GM21390 (cell line): ENCODE measurements at regions not wholly inside any gene's neighbourhood (a gene's known extent, or its start where the extent isn't known, plus 50 kb on each side); places are given as distances from the start of the nearest gene placed in this dataset.
"Not testable (repeated sequence)": the region's sequence is repeated elsewhere in the genome, so short reads cannot be mapped to it uniquely, and the experiment has no call there.

Experiments
- ATAC-seq: cut with Tn5 transposase; IDR thresholded peaks from one replicate; pipeline ENCODE4 v1.9.1; 2021; ENCODE audit not compliant: unreplicated experiment

GRCh38 chr7:65069476-65069875 lies 63.0 kb upstream of the ERV3-1 start:
- ATAC-seq: not testable (repeated sequence)

GRCh38 chr7:65062566-65062965 lies 56.1 kb upstream of the ERV3-1 start:
- ATAC-seq: not testable (repeated sequence)

GRCh38 chr7:65059247-65059646 lies 52.8 kb upstream of the ERV3-1 start:
- not testable (repeated sequence) for ATAC-seq
